ENCODE measurements at regions not wholly inside any gene's neighbourhood (a gene's known extent, or its start where the extent isn't known, plus 50 kb on each side); places are given as distances from the start of the nearest gene placed in this dataset.

DNA sequence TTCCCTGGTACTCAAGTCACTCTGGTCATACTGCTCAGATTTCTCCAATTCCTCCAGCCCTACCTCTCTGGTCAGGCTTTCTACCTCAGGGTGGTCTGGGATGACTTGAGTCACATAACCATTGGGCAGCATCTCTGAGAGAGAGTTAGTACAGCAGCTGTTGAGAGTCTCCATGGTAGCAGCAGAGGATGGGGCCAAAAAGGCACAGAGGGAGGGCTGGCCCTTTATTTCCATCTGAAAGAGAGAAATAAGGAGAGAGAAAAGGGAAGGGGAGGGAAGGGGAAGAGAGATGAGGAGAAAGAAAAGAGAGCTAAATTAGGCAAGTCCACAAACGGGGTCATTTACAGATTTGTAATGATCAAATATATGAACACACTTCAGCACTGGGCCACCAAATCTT lies 149.1 kb upstream of the ARHGEF9 start:
- H3K4me3 ChIP-seq = no peak overlapping the region
- 35 to 50% methylated on average over 1 of the region's 1 CpG for WGBS, 2 donors
- intact Hi-C loops (cut with DNase I) = no loop called here
- H3K27ac ChIP-seq = no peak overlapping the region
- FAIRE-seq = no peak
- H3K36me3 ChIP-seq = no peaks in the 10 kb centered on the region
- H3K9me3 ChIP-seq = no peaks in the 10 kb centered on the region
- DNase-seq = no peak
- no peak for ATAC-seq
- no peaks in the 10 kb centered on the region for H3K4me1 ChIP-seq
- no peaks in the 10 kb centered on the region for H3K27me3 ChIP-seq
- TF ChIP-seq, protein P1, sequence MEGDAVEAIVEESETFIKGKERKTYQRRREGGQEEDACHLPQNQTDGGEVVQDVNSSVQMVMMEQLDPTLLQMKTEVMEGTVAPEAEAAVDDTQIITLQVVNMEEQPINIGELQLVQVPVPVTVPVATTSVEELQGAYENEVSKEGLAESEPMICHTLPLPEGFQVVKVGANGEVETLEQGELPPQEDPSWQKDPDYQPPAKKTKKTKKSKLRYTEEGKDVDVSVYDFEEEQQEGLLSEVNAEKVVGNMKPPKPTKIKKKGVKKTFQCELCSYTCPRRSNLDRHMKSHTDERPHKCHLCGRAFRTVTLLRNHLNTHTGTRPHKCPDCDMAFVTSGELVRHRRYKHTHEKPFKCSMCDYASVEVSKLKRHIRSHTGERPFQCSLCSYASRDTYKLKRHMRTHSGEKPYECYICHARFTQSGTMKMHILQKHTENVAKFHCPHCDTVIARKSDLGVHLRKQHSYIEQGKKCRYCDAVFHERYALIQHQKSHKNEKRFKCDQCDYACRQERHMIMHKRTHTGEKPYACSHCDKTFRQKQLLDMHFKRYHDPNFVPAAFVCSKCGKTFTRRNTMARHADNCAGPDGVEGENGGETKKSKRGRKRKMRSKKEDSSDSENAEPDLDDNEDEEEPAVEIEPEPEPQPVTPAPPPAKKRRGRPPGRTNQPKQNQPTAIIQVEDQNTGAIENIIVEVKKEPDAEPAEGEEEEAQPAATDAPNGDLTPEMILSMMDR (IDR thresholded peaks at IDR 0.05) = no peak

GRCh38 chrX:63932907-63933306 lies 147.9 kb upstream of the ARHGEF9 start:
- FAIRE-seq (no peak), DNase-seq (peak in 1 of 6 donors; percentile 44), ATAC-seq (no peak)
- 83 to 95% methylated on average over 10 of the region's 10 CpGs for WGBS, 2 donors
- Histone ChIP-seq H3K27me3 (no peaks in the 10 kb centered on the region), H3K4me1 (no peaks in the 10 kb centered on the region), H3K27ac (no peak overlapping the region), H3K9me3 (no peaks in the 10 kb centered on the region), H3K4me3 (no peak overlapping the region), H3K36me3 (no peaks in the 10 kb centered on the region)
- intact Hi-C loops (cut with DNase I) = no loop called here
- TF ChIP-seq, protein P1 (IDR thresholded peaks at IDR 0.05) = no peak

GRCh38 chrX:63932006-63932405 lies 147.0 kb upstream of the ARHGEF9 start:
- Histone ChIP-seq H3K27ac (no peak overlapping the region), H3K36me3 (no peaks in the 10 kb centered on the region), H3K9me3 (no peaks in the 10 kb centered on the region), H3K4me3 (no peak overlapping the region), H3K4me1 (no peaks in the 10 kb centered on the region), H3K27me3 (no peaks in the 10 kb centered on the region)
- ATAC-seq (no peak), DNase-seq (no peak), FAIRE-seq (no peak)
- TF ChIP-seq, protein P1 (IDR thresholded peaks at IDR 0.05) = no peak
- 60 to 64% methylated on average over 3 of the region's 3 CpGs for WGBS, 2 donors
- intact Hi-C loops (cut with DNase I) = no loop called here

DNA sequence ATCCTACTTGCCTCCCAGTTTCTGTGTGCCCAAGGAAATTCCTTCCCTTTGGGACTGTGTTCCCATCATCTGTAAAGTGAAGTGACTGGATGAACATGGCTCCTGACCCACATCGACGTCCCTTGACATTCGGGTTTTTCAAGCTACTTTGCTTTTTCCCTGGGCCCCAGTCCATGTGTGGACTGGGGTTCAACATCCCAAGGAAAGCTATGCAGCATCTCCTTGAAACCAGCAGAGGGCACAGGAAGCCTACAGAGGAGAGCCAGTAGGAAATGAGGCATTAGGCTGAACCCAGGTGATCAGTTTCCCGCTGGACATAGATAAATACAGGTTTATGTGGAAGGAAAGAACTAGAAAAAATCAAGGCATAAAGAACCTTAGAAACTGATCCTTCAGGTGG lies 145.1 kb upstream of the ARHGEF9 start:
- WGBS, 2 donors = 7 to 25% methylated on average over 4 of the region's 4 CpGs
- Histone ChIP-seq H3K9me3 (no peaks in the 10 kb centered on the region), H3K4me1 (no peaks in the 10 kb centered on the region), H3K36me3 (no peaks in the 10 kb centered on the region), H3K27ac (no peak overlapping the region), H3K27me3 (no peaks in the 10 kb centered on the region), H3K4me3 (no peak overlapping the region)
- intact Hi-C loops (cut with DNase I) = no loop called here
- FAIRE-seq (no peak), ATAC-seq (peak in 3 of 4 donors; percentile 70 to 84 (median 82)), DNase-seq (peak in 1 of 6 donors; percentile 12)
- TF ChIP-seq, protein P1 (IDR thresholded peaks at IDR 0.05) = peak in 1 of 4 donors; percentile 29

GRCh38 chrX:63929608-63930007 lies 144.6 kb upstream of the ARHGEF9 start:
- no peak for ATAC-seq
- Histone ChIP-seq H3K27ac (no peak overlapping the region), H3K4me3 (no peak overlapping the region), H3K36me3 (no peaks in the 10 kb centered on the region), H3K4me1 (no peaks in the 10 kb centered on the region), H3K9me3 (no peaks in the 10 kb centered on the region), H3K27me3 (no peaks in the 10 kb centered on the region)
- DNase-seq = no peak
- TF ChIP-seq, protein P1 (IDR thresholded peaks at IDR 0.05) = no peak
- FAIRE-seq = no peak
- 33 to 61% methylated on average over 4 of the region's 4 CpGs for WGBS, 2 donors
- intact Hi-C loops (cut with DNase I) = no loop called here

Measured in pancreas (tissue), 10 donors.